A549 (cell line): ENCODE measurements at regions not wholly inside any gene's neighbourhood (a gene's known extent, or its start where the extent isn't known, plus 50 kb on each side); places are given as distances from the start of the nearest gene placed in this dataset.

Experiments used
- ATAC-seq, 2 experiments: fragments of 200-7000 bp in 1 of 2; fragments of >200 bp in 1 of 2; cut with Nextera tagmentation in 1 of 2; cut with Tn5 transposase in 1 of 2; 3 replicates each; pipeline versions ENCODE4 v1.8.0 to v1.9.1; 2018 to 2020; ENCODE audit warnings: mild to moderate bottlenecking in 1 of 2, moderate library complexity in 1 of 2
- CTCF ChIA-PET: fragments of 300-600 bp; sonication (Branson Sonifier 250); formaldehyde crosslinking; extraction: SDS; loops from one replicate; lab custom pipeline; 2021; ENCODE audit warnings: antibody characterized with exemption, inconsistent platforms; lab: Yijun Ruan, JAX
- POLR2A ChIA-PET: fragments of 350-600 bp; formaldehyde crosslinking; extraction: SDS; loops from one replicate; lab custom pipeline; 2021; ENCODE audit warnings: antibody characterized with exemption, inconsistent platforms; lab: Yijun Ruan, JAX
- DNase-seq, 2 experiments: peaks; one replicate each; pipeline versions ENCODE4 v3.0.0 to v3.0.0-alpha.2; 2011 to 2016; ENCODE audit warnings: low read depth in 1 of 2, low spot score in 1 of 2
- FAIRE-seq: peaks from 2 replicates; lab custom pipeline; 2011; peaks lifted over from hg19 to GRCh38; lab: Jason Lieb, UNC
- H3K27ac ChIP-seq, 2 experiments: fragments of >200 bp; sonication (Bioruptor Twin); formaldehyde crosslinking; 3 replicates each; pipeline ENCODE4 v1.5.1; 2016 to 2017
- H3K4me1 ChIP-seq: fragments of >200 bp; sonication (Bioruptor Twin); formaldehyde crosslinking; 3 replicates; pipeline ENCODE4 v1.6.1; 2016
- H3K4me2 ChIP-seq: fragments of >200 bp; sonication (Bioruptor Twin); formaldehyde crosslinking; 3 replicates; pipeline ENCODE4 v1.6.1; 2016
- H3K4me3 ChIP-seq: fragments of >200 bp; sonication (Bioruptor Twin); formaldehyde crosslinking; 3 replicates; pipeline ENCODE4 v1.5.1; 2016
- H3K9me3 ChIP-seq: fragments of >200 bp; sonication (Bioruptor Twin); formaldehyde crosslinking; 3 replicates; pipeline ENCODE4 v1.6.1; 2016
- BHLHE40 ChIP-seq: IDR thresholded peaks from 2 replicates; pipeline ENCODE4 v1.6.1; 2012; ENCODE audit warnings: low read depth, low read length, inconsistent platforms
- CEBPB ChIP-seq, 2 experiments: fragments of >200 bp in 1 of 2; sonication (Bioruptor Twin) in 1 of 2; formaldehyde crosslinking in 1 of 2; IDR thresholded peaks; 2 replicates each; pipeline ENCODE4 v1.6.1; 2012 to 2016
- CHD2 ChIP-seq: fragments of 150-350 bp; IDR thresholded peaks from 2 replicates; pipeline ENCODE4 v1.6.1; 2014; ENCODE audit warnings: low read length; ENCODE audit not compliant: partially characterized antibody
- EP300 ChIP-seq, 2 experiments: fragments of >200 bp; sonication (Bioruptor Twin); formaldehyde crosslinking; IDR thresholded peaks; 2 replicates in 1 of 2; 3 replicates in 1 of 2; pipeline ENCODE4 v1.6.1; 2016 to 2017
- HDAC2 ChIP-seq: fragments of 200-600 bp; sonication (generic); IDR thresholded peaks from 2 replicates; pipeline ENCODE4 v1.6.1; 2016
- HEYL ChIP-seq: fragments of 250-450 bp; sonication (Bioruptor Pico); IDR thresholded peaks from 2 replicates; pipeline ENCODE4 v1.8.0; 2021; ENCODE audit warnings: mild to moderate bottlenecking, moderate library complexity
- HOXB5 ChIP-seq: fragments of 250-450 bp; sonication (Bioruptor Pico); IDR thresholded peaks from 2 replicates; pipeline ENCODE4 v1.5.0; 2020; ENCODE audit warnings: mild to moderate bottlenecking, moderate library complexity
- JUNB ChIP-seq: fragments of >200 bp; sonication (Bioruptor Twin); formaldehyde crosslinking; IDR thresholded peaks from 2 replicates; pipeline ENCODE4 v1.6.1; 2016
- KDM1A ChIP-seq: fragments of 200-600 bp; sonication (generic); IDR thresholded peaks from 2 replicates; pipeline ENCODE4 v1.6.1; 2016; ENCODE audit warnings: low read depth, mild to moderate bottlenecking
- KDM5A ChIP-seq: fragments of 200-600 bp; sonication (generic); IDR thresholded peaks from 2 replicates; pipeline ENCODE4 v1.6.1; 2016; ENCODE audit warnings: antibody characterized with exemption, mild to moderate bottlenecking
- MYC ChIP-seq: IDR thresholded peaks from 2 replicates; pipeline ENCODE4 v1.6.1; 2012; ENCODE audit warnings: mild to moderate bottlenecking, inconsistent platforms, low read length, improper control_type of control experiment, borderline replicate concordance
- NFE2L2 ChIP-seq: fragments of 150-350 bp; conservative IDR thresholded peaks from 2 replicates; pipeline ENCODE4 v1.6.1; 2014; ENCODE audit warnings: low read length
- NPAS2 ChIP-seq: fragments of 250-450 bp; sonication (Bioruptor Pico); IDR thresholded peaks from 2 replicates; pipeline ENCODE4 v1.8.0; 2022; ENCODE audit warnings: mild to moderate bottlenecking, moderate library complexity, borderline replicate concordance
- PHF8 ChIP-seq: fragments of 200-600 bp; sonication (generic); IDR thresholded peaks from 2 replicates; pipeline ENCODE4 v1.6.1; 2016; ENCODE audit warnings: low read depth, mild to moderate bottlenecking, antibody characterized with exemption, moderate library complexity, borderline replicate concordance
- POLR2A ChIP-seq: IDR thresholded peaks from 2 replicates; pipeline ENCODE4 v1.6.1; 2012; ENCODE audit warnings: mild to moderate bottlenecking, low read length
- RAD21 ChIP-seq, 2 experiments: fragments of >200 bp in 1 of 2; sonication (Bioruptor Twin) in 1 of 2; formaldehyde crosslinking in 1 of 2; IDR thresholded peaks in 1 of 2; conservative IDR thresholded peaks in 1 of 2; 2 replicates in 1 of 2; 3 replicates in 1 of 2; pipeline ENCODE4 v1.6.1; 2012 to 2018; ENCODE audit warnings: inconsistent platforms in 1 of 2
- TFCP2L1 ChIP-seq: fragments of 250-450 bp; sonication (Bioruptor Pico); IDR thresholded peaks from 2 replicates; pipeline ENCODE4 v1.5.0; 2021; ENCODE audit warnings: mild to moderate bottlenecking
- ZFP36 ChIP-seq: fragments of 450-650 bp; IDR thresholded peaks from 2 replicates; pipeline ENCODE4 v1.6.1; 2014; ENCODE audit warnings: borderline replicate concordance; ENCODE audit not compliant: partially characterized antibody
- ZNF302 ChIP-seq: fragments of 250-450 bp; sonication (Bioruptor Pico); IDR thresholded peaks from 2 replicates; pipeline ENCODE4 v1.9.0; 2021; ENCODE audit warnings: inconsistent platforms, mild to moderate bottlenecking, moderate library complexity
- ZSCAN20 ChIP-seq: fragments of 250-450 bp; sonication (Bioruptor Pico); IDR thresholded peaks from 2 replicates; pipeline ENCODE4 v1.8.0; 2022; ENCODE audit warnings: mild to moderate bottlenecking, moderate library complexity
- WGBS: methylation state at CpG from one replicate; pipeline ENCODE4 v1.1.6; 2017; ENCODE audit errors: missing lambda C conversion rate; 5-methylcytosine and 5-hydroxymethylcytosine counted together
- TF ChIP-seq, protein P1 (sequence below): IDR thresholded peaks from 2 replicates; pipeline ENCODE4 v1.6.1; 2012; ENCODE audit warnings: low read depth, borderline replicate concordance
- TF ChIP-seq, protein P2 (sequence below): fragments of >200 bp; sonication (Bioruptor Twin); formaldehyde crosslinking; IDR thresholded peaks from 2 replicates; pipeline ENCODE4 v1.6.1; 2016
- TF ChIP-seq, protein P3 (sequence below): IDR thresholded peaks from 2 replicates; pipeline ENCODE4 v1.6.1; 2012
- TF ChIP-seq, protein P4 (sequence below): fragments of >200 bp; sonication (Bioruptor Twin); formaldehyde crosslinking; IDR thresholded peaks from 3 replicates; pipeline ENCODE4 v1.5.1; 2016
- TF ChIP-seq, protein P5 (sequence below): fragments of >200 bp; sonication (Bioruptor Twin); formaldehyde crosslinking; IDR thresholded peaks from 3 replicates; pipeline ENCODE4 v1.6.1; 2016
- TF ChIP-seq, protein P6 (sequence below): IDR thresholded peaks from 2 replicates; pipeline ENCODE4 v1.6.1; 2012
- TF ChIP-seq, protein P7 (sequence below): fragments of 150-350 bp; IDR thresholded peaks from 2 replicates; pipeline ENCODE4 v1.6.1; 2014; ENCODE audit warnings: low read depth, mild to moderate bottlenecking, low read length
- TF ChIP-seq, protein P8 (sequence below): fragments of 250-450 bp; sonication (Bioruptor Pico); IDR thresholded peaks from 2 replicates; pipeline ENCODE4 v1.5.0; 2020; ENCODE audit warnings: low read depth, mild to moderate bottlenecking, moderate library complexity

DNA sequence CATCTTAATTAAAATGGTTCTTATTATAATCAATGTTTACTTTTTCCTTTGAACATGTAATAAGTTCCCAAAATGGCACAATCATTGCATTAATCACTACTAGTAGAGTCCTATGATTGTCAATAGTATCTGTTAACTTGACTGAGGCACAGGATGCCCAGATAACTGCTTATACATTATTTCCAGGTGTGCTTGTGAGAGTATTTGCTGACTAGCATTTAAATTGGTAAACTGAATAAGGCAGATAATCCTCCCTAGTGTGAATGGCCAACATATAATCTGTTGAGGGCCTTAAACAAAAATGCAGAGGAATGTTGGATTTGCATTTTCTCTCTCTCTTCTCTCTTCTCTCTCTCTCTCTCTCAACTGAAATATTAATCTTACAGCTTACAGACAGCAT lies 999.3 kb upstream of the TMPRSS15 start (continued):
- TF ChIP-seq PHF8 (no peak), BHLHE40 (no peak), RAD21 (conservative IDR thresholded peaks at IDR 0.05 in 1 of 2, IDR thresholded peaks at IDR 0.05 in 1 of 2) (no peak), NPAS2 (no peak)

DNA sequence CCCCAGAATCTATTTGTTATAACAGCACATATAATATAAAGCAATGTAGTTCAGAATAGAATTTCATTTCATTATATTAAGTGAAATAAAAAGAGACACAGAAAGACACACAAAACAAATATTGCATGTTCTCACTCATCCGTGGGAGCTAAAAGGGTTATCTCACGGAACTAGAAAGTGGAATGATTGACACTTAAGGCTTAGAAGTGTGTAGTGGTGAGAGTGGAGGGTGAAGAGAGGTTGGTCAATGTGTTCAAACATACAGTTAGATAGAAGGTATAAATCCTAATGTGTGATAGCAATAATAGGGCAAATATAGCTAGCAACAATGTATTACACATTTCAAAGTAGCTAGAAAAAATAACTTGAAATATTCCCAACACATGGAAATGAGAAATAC lies 1001.7 kb upstream of the TMPRSS15 start:
- POLR2A ChIA-PET, result no interaction called here
- FAIRE-seq, result no peak
- 4% methylated on average over 2 of the region's 2 CpGs for WGBS
- TF ChIP-seq MYC (no peak), HEYL (no peak), KDM1A (no peak), EP300 (IDR thresholded peaks at IDR 0.05) (no peak), CEBPB (IDR thresholded peaks at IDR 0.05) (no peak), HOXB5 (no peak), KDM5A (no peak), TFCP2L1 (CRISPR knock-in tag) (no peak), ZFP36 (no peak), BHLHE40 (no peak), JUNB (no peak), RAD21 (conservative IDR thresholded peaks at IDR 0.05 in 1 of 2, IDR thresholded peaks at IDR 0.05 in 1 of 2) (no peak)
- TF ChIP-seq, protein P1, sequence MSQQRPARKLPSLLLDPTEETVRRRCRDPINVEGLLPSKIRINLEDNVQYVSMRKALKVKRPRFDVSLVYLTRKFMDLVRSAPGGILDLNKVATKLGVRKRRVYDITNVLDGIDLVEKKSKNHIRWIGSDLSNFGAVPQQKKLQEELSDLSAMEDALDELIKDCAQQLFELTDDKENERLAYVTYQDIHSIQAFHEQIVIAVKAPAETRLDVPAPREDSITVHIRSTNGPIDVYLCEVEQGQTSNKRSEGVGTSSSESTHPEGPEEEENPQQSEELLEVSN, result no peak
- TF ChIP-seq, protein P2, sequence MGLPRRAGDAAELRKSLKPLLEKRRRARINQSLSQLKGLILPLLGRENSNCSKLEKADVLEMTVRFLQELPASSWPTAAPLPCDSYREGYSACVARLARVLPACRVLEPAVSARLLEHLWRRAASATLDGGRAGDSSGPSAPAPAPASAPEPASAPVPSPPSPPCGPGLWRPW, result no peak
- TF ChIP-seq, all 56 proteins: peak for 0
- ATAC-seq (no peak), DNase-seq (no peak)
- H3K4me3 ChIP-seq, result no peak overlapping the region
- CTCF ChIA-PET, result no interaction called here
- no peaks in the 10 kb centered on the region for H3K4me1 ChIP-seq
- H3K9me3 ChIP-seq, result no peaks in the 10 kb centered on the region
- H3K4me2 ChIP-seq, result no peak overlapping the region
- no peak overlapping the region for H3K27ac ChIP-seq

DNA sequence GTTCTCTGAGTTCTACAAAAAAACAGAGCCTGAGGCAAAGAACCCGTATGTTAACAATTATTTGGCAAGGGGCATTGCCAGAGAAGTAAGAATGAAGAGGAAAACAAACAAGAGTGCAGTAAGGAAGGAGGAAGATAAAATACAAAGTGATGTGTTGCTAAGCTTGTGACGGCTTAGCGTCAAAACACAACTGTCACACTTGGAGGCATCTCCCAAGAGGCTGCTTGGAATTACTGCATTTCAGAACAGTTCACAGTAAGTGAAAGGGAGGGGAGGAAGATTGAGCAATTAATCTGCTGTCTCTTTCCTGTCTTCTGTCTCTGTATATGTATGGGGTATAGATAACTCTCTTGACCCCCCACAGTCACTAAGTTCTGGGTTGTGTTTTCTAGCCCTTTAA lies 1017.0 kb upstream of the TMPRSS15 start:
- H3K27ac ChIP-seq, result no peak overlapping the region
- ChIA-PET CTCF (no interaction called here), POLR2A (no interaction called here)
- FAIRE-seq (no peak), ATAC-seq (no peak), DNase-seq (no peak)
- no peak overlapping the region for H3K4me2 ChIP-seq
- TF ChIP-seq ZSCAN20 (no peak), HDAC2 (no peak), KDM5A (no peak), CEBPB (IDR thresholded peaks at IDR 0.05) (no peak), NFE2L2 (no peak), CHD2 (no peak), BHLHE40 (no peak), MYC (no peak), POLR2A (no peak), ZNF302 (no peak)
- TF ChIP-seq, protein P3, sequence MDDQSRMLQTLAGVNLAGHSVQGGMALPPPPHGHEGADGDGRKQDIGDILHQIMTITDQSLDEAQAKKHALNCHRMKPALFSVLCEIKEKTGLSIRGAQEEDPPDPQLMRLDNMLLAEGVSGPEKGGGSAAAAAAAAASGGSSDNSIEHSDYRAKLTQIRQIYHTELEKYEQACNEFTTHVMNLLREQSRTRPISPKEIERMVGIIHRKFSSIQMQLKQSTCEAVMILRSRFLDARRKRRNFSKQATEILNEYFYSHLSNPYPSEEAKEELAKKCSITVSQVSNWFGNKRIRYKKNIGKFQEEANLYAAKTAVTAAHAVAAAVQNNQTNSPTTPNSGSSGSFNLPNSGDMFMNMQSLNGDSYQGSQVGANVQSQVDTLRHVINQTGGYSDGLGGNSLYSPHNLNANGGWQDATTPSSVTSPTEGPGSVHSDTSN, result no peak
- TF ChIP-seq, protein P4, sequence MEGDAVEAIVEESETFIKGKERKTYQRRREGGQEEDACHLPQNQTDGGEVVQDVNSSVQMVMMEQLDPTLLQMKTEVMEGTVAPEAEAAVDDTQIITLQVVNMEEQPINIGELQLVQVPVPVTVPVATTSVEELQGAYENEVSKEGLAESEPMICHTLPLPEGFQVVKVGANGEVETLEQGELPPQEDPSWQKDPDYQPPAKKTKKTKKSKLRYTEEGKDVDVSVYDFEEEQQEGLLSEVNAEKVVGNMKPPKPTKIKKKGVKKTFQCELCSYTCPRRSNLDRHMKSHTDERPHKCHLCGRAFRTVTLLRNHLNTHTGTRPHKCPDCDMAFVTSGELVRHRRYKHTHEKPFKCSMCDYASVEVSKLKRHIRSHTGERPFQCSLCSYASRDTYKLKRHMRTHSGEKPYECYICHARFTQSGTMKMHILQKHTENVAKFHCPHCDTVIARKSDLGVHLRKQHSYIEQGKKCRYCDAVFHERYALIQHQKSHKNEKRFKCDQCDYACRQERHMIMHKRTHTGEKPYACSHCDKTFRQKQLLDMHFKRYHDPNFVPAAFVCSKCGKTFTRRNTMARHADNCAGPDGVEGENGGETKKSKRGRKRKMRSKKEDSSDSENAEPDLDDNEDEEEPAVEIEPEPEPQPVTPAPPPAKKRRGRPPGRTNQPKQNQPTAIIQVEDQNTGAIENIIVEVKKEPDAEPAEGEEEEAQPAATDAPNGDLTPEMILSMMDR, result no peak
- TF ChIP-seq, protein P5, sequence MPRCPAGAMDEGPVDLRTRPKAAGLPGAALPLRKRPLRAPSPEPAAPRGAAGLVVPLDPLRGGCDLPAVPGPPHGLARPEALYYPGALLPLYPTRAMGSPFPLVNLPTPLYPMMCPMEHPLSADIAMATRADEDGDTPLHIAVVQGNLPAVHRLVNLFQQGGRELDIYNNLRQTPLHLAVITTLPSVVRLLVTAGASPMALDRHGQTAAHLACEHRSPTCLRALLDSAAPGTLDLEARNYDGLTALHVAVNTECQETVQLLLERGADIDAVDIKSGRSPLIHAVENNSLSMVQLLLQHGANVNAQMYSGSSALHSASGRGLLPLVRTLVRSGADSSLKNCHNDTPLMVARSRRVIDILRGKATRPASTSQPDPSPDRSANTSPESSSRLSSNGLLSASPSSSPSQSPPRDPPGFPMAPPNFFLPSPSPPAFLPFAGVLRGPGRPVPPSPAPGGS, result no peak
- TF ChIP-seq, protein P2, result no peak
- TF ChIP-seq, protein P6, sequence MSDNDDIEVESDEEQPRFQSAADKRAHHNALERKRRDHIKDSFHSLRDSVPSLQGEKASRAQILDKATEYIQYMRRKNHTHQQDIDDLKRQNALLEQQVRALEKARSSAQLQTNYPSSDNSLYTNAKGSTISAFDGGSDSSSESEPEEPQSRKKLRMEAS, result no peak
- TF ChIP-seq, protein P7, sequence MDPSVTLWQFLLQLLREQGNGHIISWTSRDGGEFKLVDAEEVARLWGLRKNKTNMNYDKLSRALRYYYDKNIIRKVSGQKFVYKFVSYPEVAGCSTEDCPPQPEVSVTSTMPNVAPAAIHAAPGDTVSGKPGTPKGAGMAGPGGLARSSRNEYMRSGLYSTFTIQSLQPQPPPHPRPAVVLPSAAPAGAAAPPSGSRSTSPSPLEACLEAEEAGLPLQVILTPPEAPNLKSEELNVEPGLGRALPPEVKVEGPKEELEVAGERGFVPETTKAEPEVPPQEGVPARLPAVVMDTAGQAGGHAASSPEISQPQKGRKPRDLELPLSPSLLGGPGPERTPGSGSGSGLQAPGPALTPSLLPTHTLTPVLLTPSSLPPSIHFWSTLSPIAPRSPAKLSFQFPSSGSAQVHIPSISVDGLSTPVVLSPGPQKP, result no peak
- TF ChIP-seq, protein P8, sequence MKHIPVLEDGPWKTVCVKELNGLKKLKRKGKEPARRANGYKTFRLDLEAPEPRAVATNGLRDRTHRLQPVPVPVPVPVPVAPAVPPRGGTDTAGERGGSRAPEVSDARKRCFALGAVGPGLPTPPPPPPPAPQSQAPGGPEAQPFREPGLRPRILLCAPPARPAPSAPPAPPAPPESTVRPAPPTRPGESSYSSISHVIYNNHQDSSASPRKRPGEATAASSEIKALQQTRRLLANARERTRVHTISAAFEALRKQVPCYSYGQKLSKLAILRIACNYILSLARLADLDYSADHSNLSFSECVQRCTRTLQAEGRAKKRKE (CRISPR knock-in tag), result no peak
- H3K9me3 ChIP-seq, result no peaks in the 10 kb centered on the region
- 25% methylated on average over 3 of the region's 3 CpGs for WGBS
- no peaks in the 10 kb centered on the region for H3K4me1 ChIP-seq
- H3K4me3 ChIP-seq, result no peak overlapping the region
